HG03103 (cell line): ENCODE measurements at regions not wholly inside any gene's neighbourhood (a gene's known extent, or its start where the extent isn't known, plus 50 kb on each side); places are given as distances from the start of the nearest gene placed in this dataset.

Experiments
- ATAC-seq: cut with Tn5 transposase; IDR thresholded peaks from one replicate; pipeline ENCODE4 v1.9.1; 2021; ENCODE audit warnings: low read depth; ENCODE audit not compliant: unreplicated experiment

DNA sequence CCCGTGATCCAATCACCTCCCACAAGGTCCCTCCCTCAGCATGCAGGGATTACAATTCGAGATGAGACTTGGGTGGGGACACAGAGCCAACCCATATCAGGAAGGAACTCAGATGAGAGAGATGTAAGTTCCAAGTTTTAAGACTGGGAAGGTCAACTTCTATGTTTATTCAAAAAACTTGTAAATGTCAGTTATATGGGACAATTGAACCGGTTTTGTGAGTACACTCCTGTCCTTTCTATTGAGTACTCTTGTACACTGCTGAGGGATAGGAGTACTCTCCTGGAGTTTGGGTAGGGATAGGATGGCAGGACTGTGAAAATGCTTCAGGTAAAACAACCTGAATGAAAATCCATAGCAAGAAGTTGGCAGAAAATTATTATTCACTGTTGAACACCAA lies 239.1 kb downstream of the ZNF674 start:
- ATAC-seq, result no peak

DNA sequence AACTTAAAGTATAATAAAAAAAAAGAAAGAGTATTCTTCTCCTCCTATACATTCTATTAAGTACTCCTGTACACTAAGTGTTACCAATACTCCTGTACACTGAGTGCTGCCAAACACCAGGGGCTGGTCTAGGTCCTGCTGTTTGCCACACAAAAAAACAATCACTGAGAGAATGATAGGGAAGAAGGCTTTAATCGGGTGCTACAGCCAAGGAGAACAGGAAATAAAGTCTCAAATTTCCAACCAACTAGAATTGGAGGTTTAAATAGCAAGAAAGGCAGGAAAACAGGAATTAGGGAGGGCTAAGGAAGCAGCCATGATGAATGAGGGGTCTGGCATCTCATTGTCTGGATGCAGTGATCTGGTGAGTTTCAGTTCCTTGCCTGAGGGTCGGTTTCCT lies 239.8 kb downstream of the ZNF674 start:
- ATAC-seq, result no peak

DNA sequence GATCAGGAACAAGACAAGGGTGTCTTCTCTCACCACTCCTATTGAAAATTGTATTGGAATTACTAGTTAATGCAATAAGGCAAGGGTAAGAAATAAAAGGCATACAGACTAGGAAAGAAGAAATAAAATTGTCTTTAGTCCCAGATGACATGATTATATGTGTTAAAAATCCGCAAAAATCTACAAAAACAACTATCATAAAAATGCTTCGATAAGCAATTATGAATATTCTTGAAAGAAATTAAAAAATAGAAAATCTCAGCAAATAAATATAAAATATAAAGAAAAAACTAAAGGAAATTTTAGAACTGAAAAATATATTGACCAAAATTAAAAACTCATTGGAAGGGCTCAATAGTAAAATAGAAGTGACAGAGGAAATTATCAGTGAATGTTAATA lies 243.3 kb downstream of the ZNF674 start:
- no peak for ATAC-seq

DNA sequence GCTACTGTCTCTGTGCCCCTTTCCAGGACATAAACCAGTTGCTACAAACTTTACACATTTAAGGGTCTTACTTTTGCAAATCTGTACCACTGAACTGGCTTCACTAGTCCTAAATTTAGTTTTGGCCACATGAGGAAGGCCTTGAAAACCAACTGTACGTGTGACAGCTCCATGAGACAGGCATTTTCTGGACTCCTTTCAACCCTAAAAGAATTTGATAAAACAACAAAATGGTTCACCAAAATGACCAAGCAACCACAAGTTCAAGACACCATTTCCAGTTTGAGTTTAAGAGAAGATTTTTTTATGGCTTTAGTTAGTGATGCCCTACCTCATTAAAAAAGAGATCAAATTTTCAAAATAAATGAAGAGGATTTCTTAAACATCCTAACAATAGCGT lies 246.4 kb downstream of the ZNF674 start:
- ATAC-seq, result no peak

DNA sequence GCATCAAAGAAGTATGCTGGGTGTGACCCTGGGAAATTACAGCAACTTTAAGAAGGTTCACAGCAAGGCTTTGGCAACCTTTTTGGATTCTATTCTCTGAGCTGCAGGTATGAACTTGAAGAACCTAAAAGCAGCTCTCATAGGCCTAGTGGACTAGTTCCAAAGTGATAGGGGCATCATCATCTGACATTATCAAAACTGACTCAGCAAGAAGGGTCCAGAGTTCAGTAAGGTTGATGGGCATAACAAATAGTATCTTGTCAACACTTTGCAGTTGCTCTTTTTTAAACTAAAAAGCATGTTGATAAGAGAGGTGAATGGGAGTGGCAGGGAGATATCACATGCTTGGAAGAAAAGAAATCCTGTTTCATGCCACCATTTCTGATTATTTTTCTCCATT lies 249.3 kb downstream of the ZNF674 start:
- no peak for ATAC-seq

DNA sequence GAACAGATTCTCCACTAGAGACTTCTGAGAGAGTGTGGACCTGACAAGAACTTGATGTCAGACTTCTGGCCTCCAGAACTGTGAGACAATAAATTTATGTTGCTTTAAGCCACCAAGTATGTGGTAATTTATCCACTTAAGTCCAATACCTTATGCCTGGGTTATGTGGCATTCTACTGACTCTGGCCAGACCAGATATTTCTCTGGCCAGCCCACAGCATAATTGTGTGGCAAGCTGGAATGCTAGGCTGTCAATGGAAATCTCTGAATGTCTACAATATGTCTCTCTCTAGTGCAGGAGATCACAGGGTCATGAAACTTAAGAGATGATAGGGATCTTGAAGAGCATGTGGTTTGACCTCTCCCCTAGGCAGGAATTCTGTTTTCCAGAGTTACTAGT lies 251.0 kb downstream of the ZNF674 start:
- ATAC-seq, result no peak

DNA sequence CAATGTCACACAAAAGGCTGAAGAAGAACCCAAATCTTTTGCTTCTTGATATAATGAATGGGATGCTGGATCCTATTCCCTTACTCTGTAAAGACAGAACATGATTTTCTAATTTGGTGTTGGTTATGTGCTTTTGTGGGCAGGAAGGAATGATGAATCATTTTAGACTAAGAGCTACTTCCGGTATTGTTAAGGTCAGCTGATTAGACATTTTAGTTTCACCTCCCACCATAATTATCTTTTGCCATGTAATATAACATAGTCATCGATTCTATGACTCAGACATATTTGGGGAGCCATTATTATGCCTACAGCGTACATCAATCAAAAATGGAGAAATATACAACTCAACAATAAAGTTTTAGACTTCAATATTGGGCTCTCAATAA lies 265.3 kb downstream of the ZNF674 start:
- ATAC-seq, result no peak

DNA sequence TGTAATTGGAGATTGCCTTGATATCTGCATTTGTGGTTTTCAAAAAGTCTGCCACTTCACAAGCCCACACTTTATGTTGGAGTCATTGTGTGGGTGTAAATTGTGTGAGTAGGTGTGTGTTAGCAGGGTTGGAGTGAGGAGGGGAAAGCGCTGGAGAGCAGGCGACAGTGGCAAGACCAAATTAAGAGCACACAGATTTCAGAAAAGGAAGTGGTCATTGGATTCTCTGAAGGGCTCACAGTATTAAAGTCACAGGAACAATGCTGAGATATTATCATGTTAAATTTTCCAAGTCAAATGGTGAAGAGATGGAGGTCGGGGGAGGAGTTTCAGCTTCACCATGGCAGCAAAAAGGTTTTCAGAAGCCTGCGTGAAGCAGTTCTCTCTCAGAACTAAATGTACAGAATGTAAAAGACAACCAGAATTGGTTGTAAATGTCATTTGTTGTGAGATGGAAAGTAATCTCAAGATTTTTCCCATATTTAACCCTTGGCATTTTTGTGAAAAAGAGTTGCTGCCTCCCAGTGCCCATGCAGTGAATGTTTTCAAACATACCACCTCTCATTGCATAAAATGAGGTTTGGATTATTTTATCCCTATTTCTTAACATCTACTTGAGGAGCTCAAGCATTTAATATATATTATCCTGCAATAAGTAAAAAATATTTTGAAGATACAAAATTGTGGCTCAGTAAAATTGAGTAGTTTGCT lies 265.9 kb downstream of the ZNF674 start:
- no peak for ATAC-seq

DNA sequence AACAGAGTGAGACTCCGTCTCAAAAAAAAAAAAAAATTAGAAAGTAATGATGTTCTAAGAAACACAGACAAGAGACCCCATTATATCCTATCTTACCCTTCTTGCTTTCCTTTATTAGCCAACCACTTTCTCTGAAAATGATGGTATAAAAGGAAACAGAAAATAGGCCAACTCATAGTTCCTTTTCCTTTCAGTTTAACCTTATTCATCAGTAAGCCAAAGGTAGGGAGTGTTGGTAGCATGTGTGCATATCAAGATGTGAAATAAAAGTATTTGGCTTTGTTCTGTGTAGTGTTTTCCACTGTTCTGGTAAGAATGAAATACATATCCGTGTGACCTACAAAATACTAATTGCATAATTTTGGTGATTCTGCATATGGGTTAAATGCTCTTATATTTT lies 266.6 kb downstream of the ZNF674 start:
- no peak for ATAC-seq

DNA sequence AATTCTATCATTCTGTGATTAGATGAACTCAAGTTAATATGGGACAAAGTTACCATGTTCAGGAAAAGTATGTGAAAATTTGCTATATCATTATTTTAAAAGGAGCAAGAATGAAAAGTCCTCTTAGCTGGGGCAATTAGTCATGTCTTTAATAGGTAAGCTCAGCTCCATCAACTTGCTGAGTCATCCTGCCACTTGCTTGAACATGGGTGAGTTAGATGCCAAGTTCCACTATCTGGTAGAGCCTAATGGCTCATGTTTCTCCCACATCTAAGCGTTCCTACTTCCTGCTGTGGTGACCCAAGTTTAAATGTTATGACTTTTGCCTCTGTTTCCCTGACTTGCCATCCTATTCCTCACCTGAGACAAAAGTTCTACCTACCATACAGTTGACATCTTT lies 276.8 kb downstream of the ZNF674 start:
- no peak for ATAC-seq

DNA sequence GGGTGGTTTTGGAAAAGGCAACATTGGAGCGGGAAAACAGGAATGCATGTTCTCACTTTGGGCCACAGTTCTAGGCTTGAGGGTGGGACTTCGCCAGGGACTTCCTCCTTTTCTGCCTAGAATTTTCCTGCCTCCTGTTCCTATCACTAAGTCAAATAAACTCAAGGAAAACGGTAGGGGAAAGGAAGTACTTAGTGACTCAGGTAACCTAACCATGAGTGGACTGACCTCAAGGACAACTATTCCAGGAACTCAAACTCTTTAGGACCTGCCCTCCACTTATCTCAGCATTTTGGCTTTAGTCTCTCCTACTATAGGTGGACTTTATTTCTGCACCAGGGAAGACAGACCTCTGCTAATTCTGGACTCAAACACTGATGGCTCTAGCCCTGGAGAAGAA lies 281.7 kb downstream of the ZNF674 start:
- no peak for ATAC-seq

DNA sequence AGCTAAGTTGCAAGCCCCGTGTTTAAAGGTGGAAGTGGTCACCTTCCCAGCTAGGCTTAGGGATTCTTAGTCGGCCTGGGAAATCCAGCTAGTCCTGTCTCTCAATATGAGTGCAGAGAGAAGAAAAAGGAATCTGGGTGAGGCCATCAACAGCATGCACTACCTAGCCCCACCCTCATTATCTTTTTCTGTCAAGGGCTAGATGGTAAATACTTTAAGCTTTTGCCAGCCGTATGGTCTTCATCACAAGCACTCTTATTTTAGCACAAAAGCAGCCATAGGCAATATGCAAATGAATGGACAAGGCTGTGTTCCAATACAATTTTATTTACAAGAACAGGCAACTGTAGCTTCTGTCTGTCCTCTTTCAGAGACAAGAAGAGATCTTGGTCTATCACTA lies 282.9 kb downstream of the ZNF674 start:
- no peak for ATAC-seq

DNA sequence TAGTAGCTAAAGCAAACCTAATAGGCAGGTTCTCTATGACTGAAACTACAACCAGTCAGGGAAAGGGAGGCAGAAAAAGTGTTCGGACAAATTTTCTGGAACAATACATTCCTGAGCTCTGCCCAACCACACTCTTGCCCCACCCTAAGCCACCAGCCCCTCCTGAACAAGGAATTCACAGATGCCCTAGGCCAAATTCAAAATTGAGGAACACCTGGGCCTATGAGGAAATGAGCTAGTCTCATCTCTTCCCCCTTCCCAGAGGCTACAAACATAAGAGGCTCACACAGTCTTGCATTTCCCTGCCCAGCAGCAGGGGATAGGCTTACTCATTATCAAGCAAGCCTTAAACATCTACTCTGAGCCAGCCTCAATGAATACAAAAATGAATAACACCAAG lies 284.7 kb downstream of the ZNF674 start:
- no peak for ATAC-seq

DNA sequence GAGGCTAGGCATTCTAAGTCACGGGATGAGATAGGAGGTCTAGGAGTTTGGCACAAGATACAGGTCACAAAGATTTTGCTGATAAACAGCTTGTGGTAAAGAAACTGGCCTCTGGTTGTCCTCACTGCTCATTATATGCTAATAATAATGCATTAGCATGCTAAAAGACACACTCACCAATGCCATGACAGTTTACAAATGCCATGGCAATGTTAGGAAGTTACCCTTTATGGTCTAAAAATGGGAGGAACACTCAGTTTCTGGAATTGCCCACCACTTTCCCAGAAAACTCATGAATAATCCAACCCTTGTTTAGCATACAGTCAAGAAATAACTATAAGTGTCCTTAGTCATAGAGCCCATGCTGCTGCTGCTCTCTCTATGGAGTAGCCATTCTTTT lies 286.9 kb downstream of the ZNF674 start:
- no peak for ATAC-seq

DNA sequence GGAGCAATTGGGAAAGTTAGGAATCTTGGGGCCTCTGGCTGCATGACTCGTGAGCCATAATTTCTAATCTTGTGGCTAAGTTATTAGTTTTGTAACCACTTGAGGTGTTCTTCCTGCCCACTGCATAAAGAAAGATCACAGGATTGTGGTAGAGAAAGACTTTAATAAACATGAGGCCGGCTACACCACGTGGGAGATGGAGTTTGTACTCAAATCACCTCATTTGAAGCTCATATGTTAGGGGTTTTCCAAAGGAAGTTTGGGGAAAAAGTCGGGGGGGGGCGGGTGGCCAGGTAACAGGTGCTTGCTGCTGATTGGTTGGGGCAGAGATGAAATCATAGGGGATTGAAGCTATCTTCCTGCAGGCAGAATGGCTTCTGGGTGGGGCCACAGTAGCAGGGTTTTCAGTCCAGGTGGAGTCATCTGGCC lies 287.8 kb downstream of the ZNF674 start:
- ATAC-seq, result no peak

DNA sequence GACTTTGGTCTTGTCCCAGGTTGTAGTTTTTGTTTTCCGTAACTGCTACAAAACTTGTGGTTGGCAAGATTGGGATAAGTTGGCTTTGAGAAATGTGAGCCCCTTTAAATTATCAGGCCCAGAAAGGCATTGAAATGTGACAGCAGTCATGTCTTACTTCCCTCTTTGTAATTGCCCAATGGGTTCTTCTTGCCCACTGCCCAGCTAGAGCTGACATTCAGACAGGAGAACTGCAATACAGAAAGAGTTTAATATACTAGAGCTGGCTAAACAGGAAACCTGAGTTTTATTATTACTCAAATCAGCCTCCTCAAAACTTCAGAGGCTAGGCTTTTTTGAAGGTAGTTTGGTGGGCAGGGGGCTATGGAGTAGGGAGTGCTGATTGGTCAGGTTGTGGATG lies 288.3 kb downstream of the ZNF674 start:
- ATAC-seq, result no peak

DNA sequence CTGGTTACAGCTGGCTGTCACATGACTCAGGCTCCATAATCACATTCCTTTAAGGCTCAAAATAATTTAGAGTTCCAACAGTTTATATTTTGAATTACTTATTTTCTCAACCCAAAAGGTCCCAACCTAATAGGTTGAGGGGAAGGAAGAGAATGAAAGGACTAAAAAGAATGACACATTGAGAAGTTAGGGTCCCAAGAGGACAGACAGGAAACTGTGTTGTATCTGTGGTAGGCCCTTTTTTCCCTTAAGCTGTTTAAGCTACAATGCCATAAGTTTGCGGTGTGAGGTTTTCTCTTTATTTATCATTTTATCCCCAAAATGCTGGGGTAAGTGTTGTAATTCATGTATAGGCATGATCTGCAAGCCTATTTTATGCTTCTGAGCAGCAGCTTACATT lies 290.2 kb downstream of the ZNF674 start:
- ATAC-seq, result no peak

DNA sequence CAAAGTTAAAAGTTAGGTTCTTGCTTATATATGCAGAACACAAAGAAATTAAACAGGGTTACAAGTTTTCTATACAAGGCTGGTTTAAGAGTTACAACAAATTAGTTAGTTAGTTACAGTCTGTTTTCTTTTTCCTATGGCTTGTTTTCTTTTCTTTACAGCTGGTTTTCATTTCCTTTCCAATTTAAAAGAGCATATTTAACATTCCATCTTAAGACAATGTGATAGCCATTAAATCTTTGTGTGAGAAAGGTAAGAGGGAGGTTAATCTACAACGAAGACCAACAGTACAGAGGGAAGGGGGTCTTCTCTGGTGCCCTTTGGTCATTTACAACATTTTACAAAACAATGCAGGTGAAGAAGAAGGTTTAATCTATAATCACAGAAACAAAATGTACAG lies 290.6 kb downstream of the ZNF674 start:
- ATAC-seq, result no peak

DNA sequence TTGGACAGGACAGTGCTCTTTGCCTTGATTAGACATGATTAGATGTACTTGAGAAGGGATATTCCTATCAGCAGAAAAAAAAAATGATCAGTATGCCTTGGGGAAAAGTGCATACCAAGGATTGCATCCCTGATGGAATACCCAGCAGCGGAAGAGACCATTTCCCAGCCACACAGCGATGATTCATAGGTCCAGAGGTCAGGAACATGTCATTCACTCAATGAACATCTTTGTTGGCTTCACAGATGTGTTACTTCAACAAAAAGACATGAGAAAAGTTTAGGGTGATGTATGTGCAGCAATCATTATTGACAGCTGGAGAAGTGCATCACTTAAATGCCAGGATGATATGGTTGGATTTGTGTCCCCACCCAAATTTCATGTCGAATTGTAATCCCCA lies 293.5 kb downstream of the ZNF674 start:
- ATAC-seq, result no peak

DNA sequence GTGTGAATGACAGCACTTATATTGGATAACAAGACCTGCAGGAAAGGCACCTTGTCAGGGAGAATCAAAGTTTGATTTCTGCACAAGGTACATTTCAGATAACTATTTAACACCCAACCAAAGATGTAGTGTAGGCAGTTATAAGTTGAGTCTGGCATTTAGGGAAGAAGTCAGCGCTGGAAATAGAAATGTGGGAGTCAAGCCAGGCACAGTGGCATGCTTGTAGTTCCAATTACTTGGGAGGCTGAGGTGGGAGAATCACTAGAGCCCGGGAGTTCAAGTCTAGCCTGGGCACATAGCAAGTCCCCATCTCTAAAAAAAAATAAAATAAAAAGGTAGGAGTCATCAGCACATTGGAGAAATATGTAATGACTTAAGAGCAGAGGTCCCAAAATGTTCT lies 295.1 kb downstream of the ZNF674 start:
- ATAC-seq, result no peak

DNA sequence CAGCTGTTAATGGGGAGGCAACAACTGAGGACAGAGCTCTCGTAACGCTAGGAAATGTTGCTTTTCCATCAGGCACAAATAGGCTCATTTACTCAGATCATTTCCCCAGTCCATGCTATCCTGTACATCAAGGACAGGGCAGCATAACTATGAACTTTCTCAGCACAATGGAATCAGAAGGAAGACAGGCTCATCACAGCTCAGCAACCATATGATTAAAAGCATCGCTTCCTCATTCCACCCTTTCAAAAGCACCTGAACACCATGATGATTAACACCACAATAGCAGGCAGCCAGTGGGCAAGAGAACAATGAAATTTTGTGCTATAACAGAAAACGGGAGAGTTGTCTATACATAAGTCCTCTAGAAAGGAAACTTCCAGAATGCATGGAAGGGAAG lies 297.8 kb downstream of the ZNF674 start:
- no peak for ATAC-seq

DNA sequence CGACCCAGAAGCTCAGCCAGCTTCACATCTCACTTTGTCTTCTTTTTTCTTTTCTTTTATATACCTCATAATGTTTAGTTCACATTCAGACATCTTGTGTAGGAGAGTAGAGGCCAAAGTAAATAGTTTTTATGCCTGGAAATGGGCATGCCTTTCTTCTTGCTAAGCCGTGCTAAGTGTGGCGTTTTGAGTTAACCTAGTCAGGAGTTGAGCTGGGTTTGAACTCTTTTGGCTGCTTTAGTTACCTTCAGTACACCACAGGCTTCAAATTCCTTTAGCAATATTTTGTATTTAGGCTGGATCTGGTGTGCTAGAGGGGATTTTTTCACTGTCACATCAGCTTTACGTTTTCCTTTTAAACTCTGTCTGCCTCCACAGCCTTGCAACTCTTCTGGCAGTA lies 300.8 kb downstream of the ZNF674 start:
- no peak for ATAC-seq

DNA sequence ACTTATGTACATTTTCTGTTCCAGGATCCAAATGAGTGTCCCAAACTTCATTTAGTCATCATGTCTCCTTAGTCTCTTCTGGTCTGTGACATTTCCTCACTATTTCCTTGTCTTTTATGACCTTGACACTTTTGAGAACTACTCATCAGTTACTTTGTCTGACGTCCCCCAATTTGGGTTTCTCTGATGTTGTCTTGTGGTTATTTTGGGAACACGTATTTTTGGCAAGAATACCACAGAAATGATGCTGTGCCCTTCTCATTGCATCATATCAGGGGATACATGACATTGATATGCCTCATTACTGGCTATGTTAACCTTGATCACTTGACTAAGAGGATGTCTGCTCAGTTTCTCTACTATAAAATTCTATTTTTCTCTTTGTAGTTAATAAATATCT lies 308.8 kb downstream of the ZNF674 start:
- ATAC-seq, result no peak
